ENCODE measurements at regions not wholly inside any gene's neighbourhood (a gene's known extent, or its start where the extent isn't known, plus 50 kb on each side); places are given as distances from the start of the nearest gene placed in this dataset.
"Not testable (repeated sequence)": the region's sequence is repeated elsewhere in the genome, so short reads cannot be mapped to it uniquely, and the experiment has no call there.

GRCh38 chr2:3107567-3107966, 270.1 kb downstream of the EIPR1 start:
- no peak for DNase-seq (ENCODE audit: low read depth)
- TF ChIP-seq, protein P1, sequence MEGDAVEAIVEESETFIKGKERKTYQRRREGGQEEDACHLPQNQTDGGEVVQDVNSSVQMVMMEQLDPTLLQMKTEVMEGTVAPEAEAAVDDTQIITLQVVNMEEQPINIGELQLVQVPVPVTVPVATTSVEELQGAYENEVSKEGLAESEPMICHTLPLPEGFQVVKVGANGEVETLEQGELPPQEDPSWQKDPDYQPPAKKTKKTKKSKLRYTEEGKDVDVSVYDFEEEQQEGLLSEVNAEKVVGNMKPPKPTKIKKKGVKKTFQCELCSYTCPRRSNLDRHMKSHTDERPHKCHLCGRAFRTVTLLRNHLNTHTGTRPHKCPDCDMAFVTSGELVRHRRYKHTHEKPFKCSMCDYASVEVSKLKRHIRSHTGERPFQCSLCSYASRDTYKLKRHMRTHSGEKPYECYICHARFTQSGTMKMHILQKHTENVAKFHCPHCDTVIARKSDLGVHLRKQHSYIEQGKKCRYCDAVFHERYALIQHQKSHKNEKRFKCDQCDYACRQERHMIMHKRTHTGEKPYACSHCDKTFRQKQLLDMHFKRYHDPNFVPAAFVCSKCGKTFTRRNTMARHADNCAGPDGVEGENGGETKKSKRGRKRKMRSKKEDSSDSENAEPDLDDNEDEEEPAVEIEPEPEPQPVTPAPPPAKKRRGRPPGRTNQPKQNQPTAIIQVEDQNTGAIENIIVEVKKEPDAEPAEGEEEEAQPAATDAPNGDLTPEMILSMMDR (IDR thresholded peaks at IDR 0.05; ENCODE audit: low read depth, low read length, missing control alignments): no peak
- in situ Hi-C loops (cut with HindIII; ENCODE audit: low sequenced_read_pairs): no loop called here
- H3K4me3 ChIP-seq (ENCODE audit: low read depth, low read length): no peak overlapping the region

GRCh38 chr2:3105814-3106569, 271.6 kb downstream of the EIPR1 start:
- no peak for DNase-seq (ENCODE audit: low read depth)
- in situ Hi-C loops (cut with HindIII; ENCODE audit: low sequenced_read_pairs): no loop called here
- TF ChIP-seq, protein P1 (IDR thresholded peaks at IDR 0.05; ENCODE audit: low read depth, low read length, missing control alignments): no peak
- no peak overlapping the region for H3K4me3 ChIP-seq (ENCODE audit: low read depth, low read length)

DNA sequence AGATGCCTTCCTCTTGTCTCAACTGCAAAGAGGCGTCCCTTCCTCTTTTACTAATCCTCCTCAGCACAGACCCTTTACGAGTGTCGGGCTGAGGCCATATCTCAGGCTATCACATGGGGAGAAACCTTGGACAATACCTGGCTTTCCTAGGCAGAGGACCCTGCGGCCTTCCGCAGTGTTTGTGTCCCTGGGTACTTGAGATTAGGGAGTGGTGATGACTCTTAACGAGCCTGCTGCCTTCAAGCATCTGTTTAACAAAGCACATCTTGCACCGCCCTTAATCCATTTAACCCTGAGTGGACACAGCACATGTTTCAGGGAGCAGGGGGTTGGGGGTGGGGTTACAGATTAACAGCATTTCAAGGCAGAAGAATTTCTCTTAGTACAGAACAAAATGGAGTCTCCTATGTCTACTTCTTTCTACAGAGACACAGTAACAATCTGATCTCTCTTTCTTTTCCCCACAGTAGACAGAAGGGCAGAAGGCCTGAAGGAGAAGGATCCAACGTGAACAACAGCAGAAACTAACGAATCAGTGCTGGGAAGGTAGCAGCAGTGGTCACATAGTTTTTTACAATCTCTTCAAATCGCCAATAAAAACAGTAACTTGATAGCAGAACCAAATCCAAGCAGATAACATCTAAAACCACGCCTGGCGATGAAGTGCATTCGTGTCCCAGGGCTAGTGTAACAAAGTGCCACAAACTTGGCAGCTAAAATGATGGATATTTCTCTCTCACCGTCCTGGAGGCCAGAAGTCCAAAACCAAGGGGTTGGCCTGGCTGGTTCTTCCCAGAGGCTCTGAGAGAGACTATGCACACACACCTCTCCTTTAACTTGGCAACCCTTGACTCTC, 272.4 kb downstream of the EIPR1 start:
- H3K4me3 ChIP-seq (ENCODE audit: low read depth, low read length); DNase-seq (ENCODE audit: low read depth); in situ Hi-C loops (cut with HindIII; ENCODE audit: low sequenced_read_pairs): not testable (repeated sequence)

DNA sequence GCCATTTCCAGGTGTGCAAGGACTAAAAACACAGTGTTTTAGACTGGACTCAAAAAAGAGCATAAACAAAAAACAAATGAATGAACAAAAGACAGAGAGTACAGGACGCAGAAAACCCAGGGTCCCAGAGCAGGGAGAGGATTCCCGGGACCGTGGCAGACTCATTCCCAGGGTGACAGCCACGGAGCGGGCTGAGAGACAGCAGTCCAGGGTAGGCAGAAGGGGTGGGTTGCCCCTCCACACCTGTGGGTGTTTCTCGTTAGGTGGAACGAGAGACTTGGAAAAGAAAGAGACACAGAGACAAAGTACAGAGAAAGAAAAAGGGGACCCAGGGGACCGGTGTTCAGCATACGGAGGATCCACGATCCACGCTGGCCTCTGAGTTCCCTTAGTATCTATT, 273.4 kb downstream of the EIPR1 start:
- no peak overlapping the region for H3K4me3 ChIP-seq (ENCODE audit: low read depth, low read length)
- DNase-seq (ENCODE audit: low read depth): no peak
- TF ChIP-seq, protein P1 (IDR thresholded peaks at IDR 0.05; ENCODE audit: low read depth, low read length, missing control alignments): no peak
- in situ Hi-C loops (cut with HindIII; ENCODE audit: low sequenced_read_pairs): no loop called here

DNA sequence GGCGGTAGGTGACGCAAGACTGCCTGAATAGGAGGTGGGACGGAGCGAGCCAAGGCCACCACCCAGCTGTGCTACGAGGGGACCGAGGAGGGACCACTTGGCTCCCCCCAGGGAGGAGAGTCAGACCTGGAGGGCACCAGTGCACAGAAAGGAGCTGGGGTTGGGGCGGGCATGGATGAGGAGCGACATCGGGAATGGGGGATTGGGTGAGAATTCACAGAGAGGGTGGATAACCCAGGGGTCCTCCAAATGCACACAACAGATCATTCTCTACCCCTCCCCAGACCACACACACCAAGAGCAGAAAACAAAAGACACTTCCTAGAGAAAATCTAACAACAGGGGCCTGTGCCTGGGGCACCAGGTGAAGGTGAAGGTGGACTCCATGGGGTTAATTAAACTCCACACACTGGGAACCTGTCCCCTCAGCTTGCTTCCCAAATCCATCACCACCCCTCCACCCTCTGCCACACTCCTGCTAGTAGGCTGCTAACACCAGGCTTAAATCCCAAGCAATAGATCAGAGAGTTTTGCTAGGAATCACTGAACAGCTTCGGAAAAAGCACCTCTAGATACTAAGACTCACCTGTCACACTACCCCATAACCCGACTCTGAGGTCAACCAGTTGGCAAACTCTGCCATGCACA, 274.6 kb downstream of the EIPR1 start:
- no peak for DNase-seq (ENCODE audit: low read depth)
- TF ChIP-seq, protein P1 (IDR thresholded peaks at IDR 0.05; ENCODE audit: low read depth, low read length, missing control alignments): no peak
- no peak overlapping the region for H3K4me3 ChIP-seq (ENCODE audit: low read depth, low read length)
- in situ Hi-C loops (cut with HindIII; ENCODE audit: low sequenced_read_pairs): no loop called here

DNA sequence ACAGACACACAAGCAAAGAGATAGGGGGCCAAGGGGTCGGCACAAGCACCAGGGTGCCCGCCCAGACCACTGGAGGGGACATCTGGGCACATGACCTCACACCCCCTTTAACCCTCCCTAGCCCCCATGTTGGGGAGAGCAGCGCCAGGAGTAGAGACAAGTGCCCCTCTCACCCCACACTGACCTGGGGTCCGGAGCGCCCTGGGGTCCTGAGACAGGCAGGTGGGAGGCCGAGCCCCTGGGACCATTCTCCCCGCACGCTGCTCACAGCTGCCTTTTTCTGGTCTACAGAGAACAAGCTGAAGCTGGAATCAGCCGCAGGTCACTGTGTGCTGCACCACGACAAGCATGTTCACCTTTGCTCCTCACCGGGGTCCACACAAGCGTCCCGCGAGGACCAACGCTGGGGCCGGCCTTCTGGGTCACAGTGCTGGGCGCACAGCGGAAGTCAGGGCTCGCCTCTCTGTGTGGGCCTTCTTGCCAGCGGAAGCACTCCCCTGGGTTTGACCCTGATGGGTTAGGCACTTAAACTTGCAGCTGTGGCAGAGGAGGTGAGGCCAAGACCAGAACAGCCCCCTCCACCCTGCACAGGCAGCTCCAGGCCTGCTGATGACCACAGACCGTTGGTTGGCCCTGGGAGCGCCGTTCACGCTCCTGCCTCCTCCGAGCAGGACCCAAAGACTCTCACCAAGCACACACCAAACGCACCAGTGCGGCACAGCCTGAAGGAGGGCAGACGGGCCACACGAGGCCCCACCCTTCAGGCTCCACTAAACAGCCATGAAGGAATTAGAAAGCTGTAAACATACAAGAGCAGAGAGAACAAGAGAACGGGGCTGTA, 275.3 kb downstream of the EIPR1 start:
- H3K4me3 ChIP-seq (ENCODE audit: low read depth, low read length): no peak overlapping the region
- TF ChIP-seq, protein P1 (IDR thresholded peaks at IDR 0.05; ENCODE audit: low read depth, low read length, missing control alignments): no peak
- in situ Hi-C loops (cut with HindIII; ENCODE audit: low sequenced_read_pairs): no loop called here
- no peak for DNase-seq (ENCODE audit: low read depth)

Data from astrocyte of the cerebellum (primary cell).